PC-3 (cell line): ENCODE measurements at regions not wholly inside any gene's neighbourhood (a gene's known extent, or its start where the extent isn't known, plus 50 kb on each side); places are given as distances from the start of the nearest gene placed in this dataset.

Experiments used
- ATAC-seq: fragments of 200-7000 bp; cut with Tn5 transposase; 2 replicates; pipeline ENCODE4 v1.9.1; 2020; ENCODE audit warnings: mild to moderate bottlenecking, moderate library complexity
- BruUV-seq: library from RNA; stranded (reverse); fragments of 400-500 nt; replicated peaks from 2 replicates; lab custom pipeline; 2021; lab: Mats Ljungman, UMichigan
- CTCF ChIA-PET: fragments of 300-600 bp; sonication (Branson Sonifier 250); formaldehyde crosslinking; loops from one replicate; lab custom pipeline; 2022; ENCODE audit warnings: antibody characterized with exemption; lab: Charles Lee
- POLR2A ChIA-PET: fragments of 300-600 bp; sonication (Branson Sonifier 250); formaldehyde crosslinking; loops from one replicate; lab custom pipeline; 2022; ENCODE audit warnings: antibody characterized with exemption; ENCODE audit not compliant: unreplicated experiment; lab: Charles Lee
- DNase-seq: peaks from one replicate; pipeline ENCODE4 v3.0.0-alpha.2; 2015
- H2AFZ ChIP-seq: fragments of 300-600 bp; sonication (generic); 2 replicates; pipeline ENCODE4 v1.6.0; 2016; ENCODE audit warnings: antibody characterized with exemption, low read length
- H3F3A ChIP-seq: fragments of 300-600 bp; sonication (generic); one replicate; pipeline ENCODE4 v1.6.0; 2017; ENCODE audit warnings: antibody characterized with exemption, low read length, control low read depth, mild to moderate bottlenecking; ENCODE audit not compliant: unreplicated experiment
- H3K27ac ChIP-seq: fragments of 300-600 bp; sonication (generic); 2 replicates; pipeline ENCODE4 v1.5.1; 2016; ENCODE audit warnings: mild to moderate bottlenecking, low read length
- H3K27me3 ChIP-seq: fragments of 300-600 bp; sonication (generic); 2 replicates; pipeline ENCODE4 v1.6.1; 2016; ENCODE audit warnings: low read length, mixed read lengths
- H3K36me3 ChIP-seq: fragments of 300-600 bp; sonication (generic); 2 replicates; pipeline ENCODE4 v1.6.1; 2016; ENCODE audit warnings: low read depth, mixed run types, low read length, mixed read lengths
- H3K4me1 ChIP-seq: fragments of 300-600 bp; sonication (generic); 2 replicates; pipeline ENCODE4 v1.5.1; 2016; ENCODE audit warnings: low read length; ENCODE audit not compliant: insufficient read depth
- H3K4me2 ChIP-seq: fragments of 300-600 bp; sonication (generic); 2 replicates; pipeline ENCODE4 v1.6.0; 2016; ENCODE audit warnings: low read length
- H3K4me3 ChIP-seq: fragments of 300-600 bp; sonication (generic); 2 replicates; pipeline ENCODE4 v1.5.1; 2016; ENCODE audit warnings: mild to moderate bottlenecking, low read length, mixed read lengths
- H3K79me2 ChIP-seq: fragments of 300-600 bp; sonication (generic); 2 replicates; pipeline ENCODE4 v1.6.1; 2017; ENCODE audit warnings: low read length, mixed read lengths
- H3K9ac ChIP-seq: fragments of 300-600 bp; sonication (generic); 2 replicates; pipeline ENCODE4 v1.6.0; 2016; ENCODE audit warnings: mild to moderate bottlenecking, low read length
- H3K9me2 ChIP-seq: fragments of 300-600 bp; sonication (generic); replicated peaks from 2 replicates; pipeline ENCODE4 v1.6.1; 2016; ENCODE audit warnings: mixed run types, low read length, mixed read lengths
- H3K9me3 ChIP-seq: fragments of 300-600 bp; sonication (generic); 2 replicates; pipeline ENCODE4 v1.6.1; 2016; ENCODE audit warnings: low read length, mixed read lengths
- H4K20me1 ChIP-seq: fragments of 300-600 bp; sonication (generic); 2 replicates; pipeline ENCODE4 v1.6.1; 2016; ENCODE audit warnings: low read length, mixed read lengths
- EZH2 ChIP-seq: fragments of 300-600 bp; sonication (generic); IDR thresholded peaks from one replicate; pipeline ENCODE4 v1.6.1; 2017; ENCODE audit warnings: antibody characterized with exemption, mild to moderate bottlenecking, low read length; ENCODE audit not compliant: unreplicated experiment
- EZH2phosphoT487 ChIP-seq: fragments of 300-600 bp; sonication (generic); IDR thresholded peaks from 2 replicates; pipeline ENCODE4 v1.6.1; 2018; ENCODE audit warnings: mild to moderate bottlenecking, antibody characterized with exemption, low read length, borderline replicate concordance
- intact Hi-C: fragments of 100-400 bp; cut with micrococcal nuclease; formaldehyde crosslinking; loops from 2 replicates; pipeline ENCODE4 v1.9.0; 2023
- TF ChIP-seq, protein P1 (sequence below): fragments of 300-600 bp; sonication (generic); conservative IDR thresholded peaks from 2 replicates; pipeline ENCODE4 v1.5.1; 2017; ENCODE audit warnings: antibody characterized with exemption, low read depth, mild to moderate bottlenecking, low read length

DNA sequence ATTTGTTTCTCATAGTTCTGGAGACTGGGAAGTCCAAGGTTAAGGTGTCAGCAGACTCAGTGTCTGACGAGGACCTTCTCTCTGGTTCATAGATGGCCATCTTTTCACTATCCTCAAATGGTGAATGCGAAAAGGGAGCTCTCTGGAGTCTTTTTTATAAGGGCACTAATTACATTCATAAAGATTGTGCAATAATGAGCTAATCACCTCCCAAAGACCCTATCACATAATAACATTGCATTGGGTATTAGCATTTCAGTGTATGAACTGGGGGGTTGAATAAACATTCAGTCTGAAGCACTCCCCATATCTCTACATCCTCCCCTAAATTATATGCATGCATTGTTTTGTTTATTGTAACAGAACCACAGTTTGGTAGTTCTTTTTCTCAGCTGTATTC, 1086.5 kb downstream of the CDH11 start:
- Histone ChIP-seq H3K9ac (no peak overlapping the region), H3K9me3 (no peaks in the 10 kb centered on the region), H3K4me1 (no peaks in the 10 kb centered on the region), H3K27me3 (peaks cover 66% of the 10 kb centered on the region), H3K4me2 (no peak overlapping the region), H3K4me3 (no peak overlapping the region), H3K27ac (no peak overlapping the region), H4K20me1 (no peaks in the 10 kb centered on the region), H3F3A (no peaks in the 10 kb centered on the region), H2AFZ (no peak overlapping the region), H3K79me2 (no peaks in the 10 kb centered on the region), H3K36me3 (no peaks in the 10 kb centered on the region), H3K9me2 (no peaks in the 10 kb centered on the region)
- BruUV-seq: no TSS peak
- no peak for ATAC-seq
- no peak for DNase-seq
- CTCF ChIA-PET: no interaction called here
- POLR2A ChIA-PET: no interaction called here
- TF ChIP-seq EZH2: no peak
- no peak for TF ChIP-seq EZH2phosphoT487
- TF ChIP-seq, protein P1, sequence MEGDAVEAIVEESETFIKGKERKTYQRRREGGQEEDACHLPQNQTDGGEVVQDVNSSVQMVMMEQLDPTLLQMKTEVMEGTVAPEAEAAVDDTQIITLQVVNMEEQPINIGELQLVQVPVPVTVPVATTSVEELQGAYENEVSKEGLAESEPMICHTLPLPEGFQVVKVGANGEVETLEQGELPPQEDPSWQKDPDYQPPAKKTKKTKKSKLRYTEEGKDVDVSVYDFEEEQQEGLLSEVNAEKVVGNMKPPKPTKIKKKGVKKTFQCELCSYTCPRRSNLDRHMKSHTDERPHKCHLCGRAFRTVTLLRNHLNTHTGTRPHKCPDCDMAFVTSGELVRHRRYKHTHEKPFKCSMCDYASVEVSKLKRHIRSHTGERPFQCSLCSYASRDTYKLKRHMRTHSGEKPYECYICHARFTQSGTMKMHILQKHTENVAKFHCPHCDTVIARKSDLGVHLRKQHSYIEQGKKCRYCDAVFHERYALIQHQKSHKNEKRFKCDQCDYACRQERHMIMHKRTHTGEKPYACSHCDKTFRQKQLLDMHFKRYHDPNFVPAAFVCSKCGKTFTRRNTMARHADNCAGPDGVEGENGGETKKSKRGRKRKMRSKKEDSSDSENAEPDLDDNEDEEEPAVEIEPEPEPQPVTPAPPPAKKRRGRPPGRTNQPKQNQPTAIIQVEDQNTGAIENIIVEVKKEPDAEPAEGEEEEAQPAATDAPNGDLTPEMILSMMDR: no peak
- intact Hi-C loops: no loop called here

DNA sequence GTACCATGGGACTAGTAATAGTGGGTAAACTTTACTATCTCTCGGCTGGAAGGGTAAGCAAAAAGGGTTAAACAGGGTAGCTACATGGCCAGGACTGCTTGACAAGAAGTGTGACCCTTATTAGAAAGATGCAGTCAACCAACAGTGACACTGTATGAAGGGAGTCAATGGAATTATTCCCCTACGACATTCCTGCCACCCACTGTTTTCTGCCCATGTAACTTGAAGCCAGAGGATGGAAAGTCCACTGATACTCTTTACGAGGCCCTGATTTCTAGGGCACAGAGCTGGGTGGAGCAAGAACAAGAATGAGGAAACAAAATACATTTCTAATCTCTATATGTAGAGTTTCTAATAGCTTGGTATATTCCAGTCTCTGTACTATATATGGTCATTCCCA, 1102.5 kb downstream of the CDH11 start:
- no peak for DNase-seq
- H4K20me1 ChIP-seq: no peaks in the 10 kb centered on the region
- no TSS peak for BruUV-seq
- no peak overlapping the region for H3K4me2 ChIP-seq
- ATAC-seq: no peak
- ChIA-PET POLR2A (no interaction called here), CTCF (no interaction called here)
- peaks cover 69% of the 10 kb centered on the region for H3K27me3 ChIP-seq
- no peak overlapping the region for H2AFZ ChIP-seq
- no peaks in the 10 kb centered on the region for H3K36me3 ChIP-seq
- intact Hi-C loops: no loop called here
- H3K9me2 ChIP-seq: no peaks in the 10 kb centered on the region
- TF ChIP-seq EZH2phosphoT487 (no peak), EZH2 (no peak)
- TF ChIP-seq, protein P1: no peak
- H3K4me1 ChIP-seq: no peaks in the 10 kb centered on the region
- H3K79me2 ChIP-seq: no peaks in the 10 kb centered on the region
- H3K27ac ChIP-seq: no peak overlapping the region
- no peak overlapping the region for H3K4me3 ChIP-seq
- H3K9me3 ChIP-seq: no peaks in the 10 kb centered on the region
- H3K9ac ChIP-seq: no peak overlapping the region
- no peaks in the 10 kb centered on the region for H3F3A ChIP-seq

DNA sequence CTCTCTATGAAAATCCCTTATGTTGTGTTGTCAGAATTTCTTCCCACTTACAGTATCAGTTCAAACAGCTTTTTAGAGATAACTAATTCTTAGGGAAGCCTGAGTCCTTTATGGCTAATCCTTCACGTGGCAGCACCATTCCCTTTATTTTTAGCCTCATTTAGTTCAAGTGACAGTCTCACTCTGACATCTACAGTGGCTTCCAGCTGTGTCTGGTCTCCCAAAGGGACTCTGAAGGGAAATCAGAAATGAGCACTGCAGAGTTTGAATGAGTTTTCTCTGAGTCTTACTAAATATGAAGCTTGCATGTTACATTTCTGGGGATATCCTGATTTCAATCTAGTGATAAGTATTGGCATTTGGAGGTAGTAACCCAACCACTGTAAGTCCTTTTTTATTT, 1104.1 kb downstream of the CDH11 start:
- intact Hi-C loops: no loop called here
- no peaks in the 10 kb centered on the region for H3K79me2 ChIP-seq
- ATAC-seq: no peak
- no peaks in the 10 kb centered on the region for H3K36me3 ChIP-seq
- H3F3A ChIP-seq: no peaks in the 10 kb centered on the region
- no TSS peak for BruUV-seq
- no peak overlapping the region for H3K4me2 ChIP-seq
- H2AFZ ChIP-seq: no peak overlapping the region
- no peak overlapping the region for H3K9ac ChIP-seq
- DNase-seq: no peak
- TF ChIP-seq, protein P1: no peak
- TF ChIP-seq EZH2phosphoT487 (no peak), EZH2 (no peak)
- no peak overlapping the region for H3K4me3 ChIP-seq
- no peaks in the 10 kb centered on the region for H3K4me1 ChIP-seq
- peaks cover 64% of the 10 kb centered on the region for H3K27me3 ChIP-seq
- H3K27ac ChIP-seq: no peak overlapping the region
- CTCF ChIA-PET: no interaction called here
- POLR2A ChIA-PET: interaction anchor here (0.5 kb wide), 1 partner anchor 131 kb away, joined by 4 read pairs; no protein-coding TSS in a partner anchor
- no peaks in the 10 kb centered on the region for H3K9me3 ChIP-seq
- H3K9me2 ChIP-seq: no peaks in the 10 kb centered on the region
- H4K20me1 ChIP-seq: no peaks in the 10 kb centered on the region
